ENCODE measurements at regions not wholly inside any gene's neighbourhood (a gene's known extent, or its start where the extent isn't known, plus 50 kb on each side); places are given as distances from the start of the nearest gene placed in this dataset.

- no peak for TF ChIP-seq ZBTB40 (IDR thresholded peaks at IDR 0.05)
- no peak for TF ChIP-seq ZBTB40 (CRISPR knock-in tag; IDR thresholded peaks at IDR 0.05)
- TF ChIP-seq HCFC1 (IDR thresholded peaks at IDR 0.05; ENCODE audit: low read depth, low read length) = no peak
- TF ChIP-seq ZNF121 (CRISPR knock-in tag; conservative IDR thresholded peaks at IDR 0.05) = no peak
- no peak for TF ChIP-seq RNF2 (IDR thresholded peaks at IDR 0.05)
- TF ChIP-seq EP300 (IDR thresholded peaks at IDR 0.05; ENCODE audit: low read length) = no peak
- no peak for TF ChIP-seq NUFIP1 (IDR thresholded peaks at IDR 0.05; ENCODE audit: partially characterized antibody)
- TF ChIP-seq ZNF445 (CRISPR knock-in tag; IDR thresholded peaks at IDR 0.05; ENCODE audit: low read depth) = no peak
Measured at GRCh38 chr12:118512669-118513068, 136.3 kb downstream of the SUDS3 start (continued).
